ENCODE measurements at regions not wholly inside any gene's neighbourhood (a gene's known extent, or its start where the extent isn't known, plus 50 kb on each side); places are given as distances from the start of the nearest gene placed in this dataset.

DNA sequence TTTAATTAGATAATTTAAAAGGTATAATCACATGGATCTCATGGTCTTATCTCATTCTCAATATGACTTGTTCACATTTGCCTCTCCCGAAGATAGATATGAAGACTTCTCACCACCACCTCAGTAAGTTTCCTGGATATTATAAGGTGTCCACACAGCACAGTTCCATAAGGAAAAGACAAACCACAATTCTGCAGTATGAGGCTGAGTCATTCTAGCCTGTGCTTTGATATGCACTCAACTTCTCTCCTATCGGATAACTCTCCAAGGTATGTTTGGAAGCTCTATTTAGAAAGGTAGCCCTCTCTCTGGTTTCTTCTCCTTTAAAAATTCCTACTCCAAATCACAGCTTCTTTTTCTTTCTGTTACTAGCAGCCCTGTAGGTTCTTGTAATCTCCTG is 612.8 kb downstream of the ZPLD1 start:
- no peak for DNase-seq (ENCODE audit: low read depth)
- Histone ChIP-seq H3K36me3 (ENCODE audit: control insufficient read depth, insufficient read depth, low read length) (no peaks in the 10 kb centered on the region), H3K27me3 (ENCODE audit: control insufficient read depth, insufficient read depth, low read length) (no peaks in the 10 kb centered on the region), H3K4me3 (ENCODE audit: low read depth, low read length) (no peak overlapping the region)
- TF ChIP-seq, protein P1, sequence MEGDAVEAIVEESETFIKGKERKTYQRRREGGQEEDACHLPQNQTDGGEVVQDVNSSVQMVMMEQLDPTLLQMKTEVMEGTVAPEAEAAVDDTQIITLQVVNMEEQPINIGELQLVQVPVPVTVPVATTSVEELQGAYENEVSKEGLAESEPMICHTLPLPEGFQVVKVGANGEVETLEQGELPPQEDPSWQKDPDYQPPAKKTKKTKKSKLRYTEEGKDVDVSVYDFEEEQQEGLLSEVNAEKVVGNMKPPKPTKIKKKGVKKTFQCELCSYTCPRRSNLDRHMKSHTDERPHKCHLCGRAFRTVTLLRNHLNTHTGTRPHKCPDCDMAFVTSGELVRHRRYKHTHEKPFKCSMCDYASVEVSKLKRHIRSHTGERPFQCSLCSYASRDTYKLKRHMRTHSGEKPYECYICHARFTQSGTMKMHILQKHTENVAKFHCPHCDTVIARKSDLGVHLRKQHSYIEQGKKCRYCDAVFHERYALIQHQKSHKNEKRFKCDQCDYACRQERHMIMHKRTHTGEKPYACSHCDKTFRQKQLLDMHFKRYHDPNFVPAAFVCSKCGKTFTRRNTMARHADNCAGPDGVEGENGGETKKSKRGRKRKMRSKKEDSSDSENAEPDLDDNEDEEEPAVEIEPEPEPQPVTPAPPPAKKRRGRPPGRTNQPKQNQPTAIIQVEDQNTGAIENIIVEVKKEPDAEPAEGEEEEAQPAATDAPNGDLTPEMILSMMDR (IDR thresholded peaks at IDR 0.05; ENCODE audit: insufficient read depth, low read depth, low read length), result no peak
- POLR2A ChIA-PET, result no interaction called here
- CTCF ChIA-PET, result no interaction called here

DNA sequence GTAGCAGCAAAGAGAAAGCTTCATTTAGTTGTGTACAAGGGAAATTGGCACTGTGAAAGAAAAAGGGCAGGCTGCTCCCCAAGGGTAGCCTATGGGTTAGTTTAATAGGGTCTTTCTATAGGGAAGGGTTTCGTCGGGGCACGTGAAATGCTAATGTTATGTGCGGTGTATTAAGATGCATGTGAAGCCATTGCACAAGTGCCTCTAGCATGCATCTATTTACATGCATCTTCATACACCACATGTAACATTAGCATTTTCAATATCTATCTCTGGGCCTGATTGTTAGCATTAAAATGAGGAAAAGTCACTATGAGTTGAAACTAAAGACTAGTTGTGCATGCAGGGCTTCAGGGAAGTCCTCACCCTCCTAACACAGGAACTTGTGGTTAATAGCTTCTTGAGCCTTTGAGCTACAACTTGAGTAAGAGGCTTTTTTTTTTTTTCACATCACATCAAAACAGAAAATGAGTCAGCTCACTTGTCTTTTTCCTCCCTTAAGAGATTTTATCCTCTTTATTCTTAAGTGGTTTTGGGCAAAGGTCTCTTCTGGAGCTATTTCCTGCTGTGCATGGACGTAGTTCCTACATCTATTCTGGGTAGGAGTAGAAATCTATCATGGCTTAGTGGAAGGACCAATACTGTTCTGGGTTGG is 613.4 kb downstream of the ZPLD1 start:
- Histone ChIP-seq H3K27me3 (ENCODE audit: control insufficient read depth, insufficient read depth, low read length) (no peaks in the 10 kb centered on the region), H3K4me3 (ENCODE audit: low read depth, low read length) (no peak overlapping the region), H3K36me3 (ENCODE audit: control insufficient read depth, insufficient read depth, low read length) (no peaks in the 10 kb centered on the region)
- ChIA-PET CTCF (no interaction called here), POLR2A (no interaction called here)
- DNase-seq (ENCODE audit: low read depth), result no peak
- TF ChIP-seq, protein P1 (IDR thresholded peaks at IDR 0.05; ENCODE audit: insufficient read depth, low read depth, low read length), result no peak

DNA sequence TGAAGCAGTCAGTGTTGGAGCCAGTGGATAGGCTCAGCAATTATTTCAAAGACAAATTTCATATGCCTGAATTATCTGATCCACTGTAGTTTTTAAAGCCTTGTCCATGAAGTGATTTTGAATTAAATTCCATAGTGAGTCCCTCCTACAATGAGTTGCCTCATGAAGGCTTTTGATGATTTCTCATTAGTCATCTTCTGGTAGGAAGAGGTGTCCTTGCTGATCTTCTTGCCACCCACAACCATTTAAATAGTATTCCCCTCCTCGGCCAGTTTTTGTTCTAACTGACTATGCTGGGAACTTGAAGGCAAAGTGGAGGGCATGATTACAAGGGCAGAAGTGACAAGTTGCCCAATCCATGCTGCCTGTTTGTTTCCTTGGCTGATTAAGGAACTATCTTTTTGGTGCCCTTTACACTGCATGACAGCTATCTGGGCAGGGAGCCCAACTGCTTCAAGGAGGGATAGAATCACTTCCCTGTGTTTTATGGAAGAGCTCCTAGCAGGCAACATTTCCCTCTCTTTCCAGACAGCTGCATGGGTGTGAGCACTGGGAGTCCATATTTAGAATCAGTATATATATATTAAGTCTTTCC is 617.5 kb downstream of the ZPLD1 start:
- Histone ChIP-seq H3K4me3 (ENCODE audit: low read depth, low read length) (no peak overlapping the region), H3K27me3 (ENCODE audit: control insufficient read depth, insufficient read depth, low read length) (no peaks in the 10 kb centered on the region), H3K36me3 (ENCODE audit: control insufficient read depth, insufficient read depth, low read length) (no peaks in the 10 kb centered on the region)
- POLR2A ChIA-PET, result no interaction called here
- CTCF ChIA-PET, result no interaction called here
- TF ChIP-seq, protein P1 (IDR thresholded peaks at IDR 0.05; ENCODE audit: insufficient read depth, low read depth, low read length), result no peak
- no peak for DNase-seq (ENCODE audit: low read depth)

DNA sequence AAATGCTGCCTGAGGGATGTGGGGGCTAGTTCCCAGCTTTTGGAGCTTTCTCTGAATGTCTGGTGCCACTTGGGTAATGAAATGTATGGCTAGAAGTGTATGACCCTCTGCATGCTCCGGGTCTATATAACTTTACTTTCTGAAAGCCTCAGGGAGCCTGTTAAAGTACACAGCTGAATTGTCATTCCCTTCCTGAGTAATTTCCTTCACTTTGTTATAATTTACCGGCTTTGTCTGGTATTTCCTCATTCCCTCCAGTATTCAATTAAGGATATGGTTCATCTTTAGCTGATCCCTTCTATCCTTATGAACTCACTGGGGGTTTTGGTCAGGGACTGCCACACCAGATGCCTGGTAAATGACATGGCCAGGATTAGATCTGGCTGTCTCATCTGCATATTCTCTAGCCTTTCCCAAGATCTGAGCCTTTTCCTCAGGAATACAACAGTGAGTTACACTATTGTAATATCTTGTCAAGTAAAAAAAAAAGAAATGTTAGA is 620.3 kb downstream of the ZPLD1 start:
- ChIA-PET CTCF (no interaction called here), POLR2A (no interaction called here)
- H3K36me3 ChIP-seq (ENCODE audit: control insufficient read depth, insufficient read depth, low read length), result no peaks in the 10 kb centered on the region
- TF ChIP-seq, protein P1 (IDR thresholded peaks at IDR 0.05; ENCODE audit: insufficient read depth, low read depth, low read length), result no peak
- no peak overlapping the region for H3K4me3 ChIP-seq (ENCODE audit: low read depth, low read length)
- no peaks in the 10 kb centered on the region for H3K27me3 ChIP-seq (ENCODE audit: control insufficient read depth, insufficient read depth, low read length)
- no peak for DNase-seq (ENCODE audit: low read depth)

DNA sequence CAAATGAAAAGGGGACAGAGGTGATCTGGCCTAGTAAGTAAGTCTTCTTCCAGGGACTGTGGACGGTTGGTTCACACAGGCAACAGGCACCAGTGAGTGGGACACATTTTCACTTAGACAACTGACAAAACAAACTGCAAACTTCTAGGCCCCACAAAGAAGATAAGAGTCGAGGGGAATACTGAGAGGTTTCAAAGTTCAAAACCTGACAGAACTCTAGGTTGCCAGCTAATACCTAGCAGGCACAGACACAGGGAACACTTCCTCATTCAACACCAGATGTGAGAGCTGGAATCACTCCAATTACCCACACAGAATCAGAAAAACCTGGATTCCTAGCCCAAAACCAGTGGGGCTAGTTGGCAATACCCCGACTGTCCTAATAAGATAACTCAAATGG is 621.7 kb downstream of the ZPLD1 start:
- DNase-seq (ENCODE audit: low read depth), result no peak
- POLR2A ChIA-PET, result no interaction called here
- CTCF ChIA-PET, result no interaction called here
- Histone ChIP-seq H3K4me3 (ENCODE audit: low read depth, low read length) (no peak overlapping the region), H3K36me3 (ENCODE audit: control insufficient read depth, insufficient read depth, low read length) (no peaks in the 10 kb centered on the region), H3K27me3 (ENCODE audit: control insufficient read depth, insufficient read depth, low read length) (no peaks in the 10 kb centered on the region)
- TF ChIP-seq, protein P1 (IDR thresholded peaks at IDR 0.05; ENCODE audit: insufficient read depth, low read depth, low read length), result no peak

Measured in BJ (cell line).